ENCODE measurements at regions not wholly inside any gene's neighbourhood (a gene's known extent, or its start where the extent isn't known, plus 50 kb on each side); places are given as distances from the start of the nearest gene placed in this dataset.

- no peak overlapping the region for H3K4me3 Mint-ChIP-seq
- H3K9me3 Mint-ChIP-seq: no peaks in the 10 kb centered on the region
- H3K4me3 ChIP-seq (ENCODE audit: low read depth, low read length): no peak overlapping the region
- H3K27ac ChIP-seq (ENCODE audit: insufficient read depth, low read length, poor library complexity, severe bottlenecking): no peak overlapping the region
- DNase-seq: peak in 2 of 3 donors; percentile 22 to 60
- peaks cover 1% of the 10 kb centered on the region for H3K27me3 ChIP-seq (ENCODE audit: control insufficient read depth, insufficient read depth, low read length)
- H3K36me3 Mint-ChIP-seq: no peaks in the 10 kb centered on the region
- no peaks in the 10 kb centered on the region for H3K36me3 ChIP-seq (ENCODE audit: control insufficient read depth, insufficient read depth, low read length)
- no peak overlapping the region for H3K27ac Mint-ChIP-seq
- peaks cover 0 to 3% (median 0%) of the 10 kb centered on the region in 4 donors for H3K4me1 Mint-ChIP-seq
- H3K4me1 ChIP-seq (ENCODE audit: control insufficient read depth, insufficient read depth, low read length, poor library complexity, severe bottlenecking): no peaks in the 10 kb centered on the region
- no peaks in the 10 kb centered on the region for H3K27me3 Mint-ChIP-seq
- H3K9me3 ChIP-seq (ENCODE audit: control insufficient read depth in 2 of 2, low read length in 2 of 2): no peaks in the 10 kb centered on the region
- peak in 1 of 2 donors; percentile 44 for ATAC-seq (ENCODE audit: low read depth in 2 of 2)
Observed at GRCh38 chr6:12605888-12606345, 110.7 kb upstream of the PHACTR1 start.

- peaks cover 1% of the 10 kb centered on the region for H3K27me3 ChIP-seq (ENCODE audit: control insufficient read depth, insufficient read depth, low read length)
- no peak overlapping the region for H3K4me3 ChIP-seq (ENCODE audit: low read depth, low read length)
- H3K27ac ChIP-seq (ENCODE audit: insufficient read depth, low read length, poor library complexity, severe bottlenecking): no peak overlapping the region
- DNase-seq (no peak), ATAC-seq (ENCODE audit: low read depth in 2 of 2) (no peak)
- Mint-ChIP-seq H3K36me3 (no peaks in the 10 kb centered on the region), H3K4me3 (no peak overlapping the region), H3K27me3 (no peaks in the 10 kb centered on the region), H3K9me3 (no peaks in the 10 kb centered on the region), H3K4me1 (peaks cover 0 to 3% (median 0%) of the 10 kb centered on the region in 4 donors), H3K27ac (no peak overlapping the region)
- no peaks in the 10 kb centered on the region for H3K9me3 ChIP-seq (ENCODE audit: control insufficient read depth in 2 of 2, low read length in 2 of 2)
- H3K36me3 ChIP-seq (ENCODE audit: control insufficient read depth, insufficient read depth, low read length): no peaks in the 10 kb centered on the region
- no peaks in the 10 kb centered on the region for H3K4me1 ChIP-seq (ENCODE audit: control insufficient read depth, insufficient read depth, low read length, poor library complexity, severe bottlenecking)
Observed at GRCh38 chr6:12606616-12607015, 110.0 kb upstream of the PHACTR1 start.

DNA sequence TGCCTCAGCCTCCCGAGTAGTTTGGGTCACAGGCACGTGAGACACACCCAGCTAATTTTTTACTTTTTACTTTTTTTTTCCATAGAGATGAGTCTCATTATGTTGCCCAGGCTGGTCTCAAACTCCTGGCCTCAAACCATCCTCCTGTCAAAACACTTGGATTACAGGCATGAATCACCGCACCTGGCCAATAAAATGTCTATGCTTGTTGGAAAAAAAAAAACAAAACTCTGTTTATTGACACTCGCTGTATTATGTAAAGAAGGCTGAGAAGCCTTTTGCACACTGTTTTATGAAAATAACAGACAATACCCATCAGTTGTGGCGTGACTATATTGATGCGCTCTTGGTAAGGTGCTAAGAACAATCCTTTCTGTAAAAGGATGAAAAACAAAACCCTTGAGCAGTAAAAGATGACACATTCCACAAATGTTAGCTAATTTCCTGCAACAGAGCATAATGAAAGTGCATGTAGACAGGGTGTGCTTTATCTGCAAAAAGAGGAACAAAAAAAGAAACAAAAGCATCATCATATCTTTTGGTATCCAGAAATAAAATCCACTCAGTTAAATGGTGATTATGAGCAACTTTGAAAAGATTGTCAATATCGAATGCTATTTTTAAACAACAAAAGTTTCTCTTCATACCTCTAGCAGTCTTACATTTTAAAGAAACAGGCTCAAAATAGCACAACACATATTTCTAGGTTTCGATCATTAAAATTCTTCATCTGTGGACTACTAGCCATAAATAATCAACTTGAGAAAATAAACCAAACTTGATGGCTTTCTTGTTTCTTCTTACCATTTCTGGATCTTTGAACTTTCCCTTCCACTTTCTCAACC is 108.3 kb upstream of the PHACTR1 start:
- Mint-ChIP-seq H3K27me3 (no peaks in the 10 kb centered on the region), H3K4me3 (no peak overlapping the region), H3K27ac (no peak overlapping the region), H3K36me3 (no peaks in the 10 kb centered on the region), H3K4me1 (peaks cover 0 to 3% (median 0%) of the 10 kb centered on the region in 4 donors), H3K9me3 (no peaks in the 10 kb centered on the region)
- Histone ChIP-seq H3K4me3 (ENCODE audit: low read depth, low read length) (no peak overlapping the region), H3K27ac (ENCODE audit: insufficient read depth, low read length, poor library complexity, severe bottlenecking) (no peak overlapping the region), H3K4me1 (ENCODE audit: control insufficient read depth, insufficient read depth, low read length, poor library complexity, severe bottlenecking) (no peaks in the 10 kb centered on the region), H3K9me3 (ENCODE audit: control insufficient read depth in 2 of 2, low read length in 2 of 2) (no peaks in the 10 kb centered on the region), H3K36me3 (ENCODE audit: control insufficient read depth, insufficient read depth, low read length) (no peaks in the 10 kb centered on the region), H3K27me3 (ENCODE audit: control insufficient read depth, insufficient read depth, low read length) (peaks cover under 1% of the 10 kb centered on the region)
- DNase-seq: no peak
- no peak for ATAC-seq (ENCODE audit: low read depth in 2 of 2)

DNA sequence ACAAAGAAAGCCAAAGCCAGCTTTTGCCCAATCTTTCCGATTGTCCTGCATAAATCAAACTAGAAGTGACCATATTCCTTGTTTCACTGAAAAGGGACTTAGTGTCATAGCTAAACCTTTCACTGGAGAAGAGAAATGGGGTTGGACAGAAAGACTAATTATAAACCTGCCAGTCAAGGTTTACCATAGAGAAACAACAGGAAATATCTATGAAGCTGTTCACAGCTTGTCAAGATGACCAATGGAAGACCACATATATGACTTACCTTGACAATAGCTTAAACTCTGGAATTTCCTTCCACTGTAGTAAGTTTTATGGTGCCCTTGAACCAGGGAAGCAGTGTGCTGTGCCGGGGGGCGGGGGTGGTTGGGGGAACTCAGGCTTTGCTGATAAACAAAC is 107.7 kb upstream of the PHACTR1 start:
- H3K4me1 ChIP-seq (ENCODE audit: control insufficient read depth, insufficient read depth, low read length, poor library complexity, severe bottlenecking): no peaks in the 10 kb centered on the region
- ATAC-seq (ENCODE audit: low read depth in 2 of 2) (no peak), DNase-seq (no peak)
- Mint-ChIP-seq H3K4me3 (no peak overlapping the region), H3K27ac (no peak overlapping the region), H3K4me1 (peaks cover 0 to 3% (median 0%) of the 10 kb centered on the region in 4 donors), H3K36me3 (no peaks in the 10 kb centered on the region), H3K27me3 (no peaks in the 10 kb centered on the region), H3K9me3 (no peaks in the 10 kb centered on the region)
- no peak overlapping the region for H3K27ac ChIP-seq (ENCODE audit: insufficient read depth, low read length, poor library complexity, severe bottlenecking)
- no peaks in the 10 kb centered on the region for H3K36me3 ChIP-seq (ENCODE audit: control insufficient read depth, insufficient read depth, low read length)
- H3K9me3 ChIP-seq (ENCODE audit: control insufficient read depth in 2 of 2, low read length in 2 of 2): no peaks in the 10 kb centered on the region
- no peaks in the 10 kb centered on the region for H3K27me3 ChIP-seq (ENCODE audit: control insufficient read depth, insufficient read depth, low read length)
- H3K4me3 ChIP-seq (ENCODE audit: low read depth, low read length): no peak overlapping the region

- no peak overlapping the region for H3K27ac ChIP-seq (ENCODE audit: insufficient read depth, low read length, poor library complexity, severe bottlenecking)
- no peak overlapping the region for H3K27ac Mint-ChIP-seq
- H3K27me3 ChIP-seq (ENCODE audit: control insufficient read depth, insufficient read depth, low read length): no peaks in the 10 kb centered on the region
- ATAC-seq (ENCODE audit: low read depth in 2 of 2): no peak
- no peak overlapping the region for H3K4me3 ChIP-seq (ENCODE audit: low read depth, low read length)
- H3K4me3 Mint-ChIP-seq: no peak overlapping the region
- H3K27me3 Mint-ChIP-seq: no peaks in the 10 kb centered on the region
- H3K36me3 ChIP-seq (ENCODE audit: control insufficient read depth, insufficient read depth, low read length): no peaks in the 10 kb centered on the region
- no peaks in the 10 kb centered on the region for H3K36me3 Mint-ChIP-seq
- H3K9me3 Mint-ChIP-seq: no peaks in the 10 kb centered on the region
- DNase-seq: no peak
- no peaks in the 10 kb centered on the region for H3K4me1 ChIP-seq (ENCODE audit: control insufficient read depth, insufficient read depth, low read length, poor library complexity, severe bottlenecking)
- H3K4me1 Mint-ChIP-seq: peaks cover 0 to 3% (median 0%) of the 10 kb centered on the region in 4 donors
- no peaks in the 10 kb centered on the region for H3K9me3 ChIP-seq (ENCODE audit: control insufficient read depth in 2 of 2, low read length in 2 of 2)
Observed at GRCh38 chr6:12609751-12610150, 106.8 kb upstream of the PHACTR1 start.

DNA sequence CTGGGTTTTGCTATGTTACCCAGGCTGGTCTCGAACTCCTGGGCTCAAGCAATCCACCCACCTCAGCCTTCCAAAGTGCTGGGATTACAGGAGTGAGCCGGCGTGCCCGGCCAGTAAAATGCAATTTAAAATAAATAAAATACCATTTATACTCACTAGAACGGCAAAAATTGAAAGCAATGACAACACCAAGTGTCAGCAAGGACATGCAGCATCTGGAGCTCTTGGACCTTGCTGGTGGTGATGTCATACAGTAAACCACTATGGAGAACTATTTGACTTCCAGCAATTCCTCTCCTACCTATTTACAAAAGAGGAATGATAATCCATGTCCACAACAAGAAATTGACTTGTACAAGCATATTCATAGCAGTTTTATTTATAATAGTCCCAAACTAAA is 105.7 kb upstream of the PHACTR1 start:
- Mint-ChIP-seq H3K9me3 (peaks cover 0 to 1% (median 0%) of the 10 kb centered on the region in 7 donors), H3K27me3 (no peaks in the 10 kb centered on the region), H3K36me3 (no peaks in the 10 kb centered on the region), H3K4me1 (peaks cover 0 to under 1% (median 0%) of the 10 kb centered on the region in 4 donors), H3K27ac (no peak overlapping the region), H3K4me3 (no peak overlapping the region)
- Histone ChIP-seq H3K4me3 (ENCODE audit: low read depth, low read length) (no peak overlapping the region), H3K4me1 (ENCODE audit: control insufficient read depth, insufficient read depth, low read length, poor library complexity, severe bottlenecking) (no peaks in the 10 kb centered on the region), H3K27me3 (ENCODE audit: control insufficient read depth, insufficient read depth, low read length) (no peaks in the 10 kb centered on the region), H3K36me3 (ENCODE audit: control insufficient read depth, insufficient read depth, low read length) (no peaks in the 10 kb centered on the region), H3K9me3 (ENCODE audit: control insufficient read depth in 2 of 2, low read length in 2 of 2) (no peaks in the 10 kb centered on the region), H3K27ac (ENCODE audit: insufficient read depth, low read length, poor library complexity, severe bottlenecking) (no peak overlapping the region)
- DNase-seq (no peak), ATAC-seq (ENCODE audit: low read depth in 2 of 2) (no peak)

GRCh38 chr6:12613811-12614210 is 102.8 kb upstream of the PHACTR1 start:
- H3K27ac Mint-ChIP-seq: no peak overlapping the region
- H3K4me3 Mint-ChIP-seq: no peak overlapping the region
- peaks cover 0 to 2% (median 0%) of the 10 kb centered on the region in 4 donors for H3K4me1 Mint-ChIP-seq

GRCh38 chr6:12614456-12614855 is 102.1 kb upstream of the PHACTR1 start:
- no peak overlapping the region for H3K4me3 ChIP-seq (ENCODE audit: low read depth, low read length)
- no peaks in the 10 kb centered on the region for H3K4me1 ChIP-seq (ENCODE audit: control insufficient read depth, insufficient read depth, low read length, poor library complexity, severe bottlenecking)
- Mint-ChIP-seq H3K4me3 (no peak overlapping the region), H3K4me1 (peaks cover 0 to 2% (median 0%) of the 10 kb centered on the region in 4 donors), H3K36me3 (no peaks in the 10 kb centered on the region), H3K9me3 (peaks cover 0 to 3% (median 0%) of the 10 kb centered on the region in 7 donors), H3K27me3 (no peaks in the 10 kb centered on the region), H3K27ac (no peak overlapping the region)
- H3K9me3 ChIP-seq (ENCODE audit: control insufficient read depth in 2 of 2, low read length in 2 of 2): no peaks in the 10 kb centered on the region
- no peak overlapping the region for H3K27ac ChIP-seq (ENCODE audit: insufficient read depth, low read length, poor library complexity, severe bottlenecking)
- H3K27me3 ChIP-seq (ENCODE audit: control insufficient read depth, insufficient read depth, low read length): no peaks in the 10 kb centered on the region
- no peaks in the 10 kb centered on the region for H3K36me3 ChIP-seq (ENCODE audit: control insufficient read depth, insufficient read depth, low read length)
- ATAC-seq (ENCODE audit: low read depth in 2 of 2) (no peak), DNase-seq (no peak)

More at GRCh38 chr6:12613811-12614210, 102.8 kb upstream of the PHACTR1 start:
- H3K36me3 ChIP-seq (ENCODE audit: control insufficient read depth, insufficient read depth, low read length): no peaks in the 10 kb centered on the region
- H3K27me3 ChIP-seq (ENCODE audit: control insufficient read depth, insufficient read depth, low read length): no peaks in the 10 kb centered on the region
- no peaks in the 10 kb centered on the region for H3K4me1 ChIP-seq (ENCODE audit: control insufficient read depth, insufficient read depth, low read length, poor library complexity, severe bottlenecking)
- Mint-ChIP-seq H3K27me3 (no peaks in the 10 kb centered on the region), H3K36me3 (no peaks in the 10 kb centered on the region), H3K9me3 (peaks cover 0 to 3% (median 0%) of the 10 kb centered on the region in 7 donors)
- DNase-seq: no peak
- H3K4me3 ChIP-seq (ENCODE audit: low read depth, low read length): no peak overlapping the region
- H3K27ac ChIP-seq (ENCODE audit: insufficient read depth, low read length, poor library complexity, severe bottlenecking): no peak overlapping the region
- H3K9me3 ChIP-seq (ENCODE audit: control insufficient read depth in 2 of 2, low read length in 2 of 2): no peaks in the 10 kb centered on the region
- ATAC-seq (ENCODE audit: low read depth in 2 of 2): no peak
